ENCODE measurements at regions not wholly inside any gene's neighbourhood (a gene's known extent, or its start where the extent isn't known, plus 50 kb on each side); places are given as distances from the start of the nearest gene placed in this dataset.
"Not testable (repeated sequence)": the region's sequence is repeated elsewhere in the genome, so short reads cannot be mapped to it uniquely, and the experiment has no call there.

GRCh38 chr6:80872199-80872950, 765.9 kb downstream of the BCKDHB start:
- Histone ChIP-seq H3K36me3 (no peaks in the 10 kb centered on the region), H3K4me3 (no peak overlapping the region), H3K27me3 (no peaks in the 10 kb centered on the region), H3K27ac (peak overlapping the region in 2 of 3 donors; percentile 3 to 73), H3K4me1 (peaks cover 0 to 9% (median 2%) of the 10 kb centered on the region in 4 donors), H3K9me3 (no peaks in the 10 kb centered on the region)
- ATAC-seq (peak; percentile 97 to 100 (median 100)), DNase-seq (peak; percentile 61 to 88 (median 72))
- TF ChIP-seq CTCF (IDR thresholded peaks at IDR 0.05) (no peak), POLR2A (IDR thresholded peaks at IDR 0.05) (no peak)
- WGBS (ENCODE audit: insufficient coverage, low coverage, low lambda C conversion rate, missing lambda C conversion rate) = 35% methylated on average over 3 of the region's 3 CpGs
- intact Hi-C loops (cut with DNase I) = no loop called here

GRCh38 chr6:80862756-80863155, 756.3 kb downstream of the BCKDHB start:
- intact Hi-C loops (cut with DNase I) = no loop called here
- no peaks in the 10 kb centered on the region for H3K27me3 ChIP-seq
- TF ChIP-seq CTCF (IDR thresholded peaks at IDR 0.05) (no peak), POLR2A (IDR thresholded peaks at IDR 0.05) (no peak)
- DNase-seq = no peak
- H3K9me3 ChIP-seq = no peaks in the 10 kb centered on the region
- 60% methylated on average over 4 of the region's 4 CpGs for WGBS (ENCODE audit: insufficient coverage, low coverage, low lambda C conversion rate, missing lambda C conversion rate)
- no peak overlapping the region for H3K4me3 ChIP-seq
- ATAC-seq = no peak
- H3K4me1 ChIP-seq = no peaks in the 10 kb centered on the region
- no peaks in the 10 kb centered on the region for H3K36me3 ChIP-seq
- no peak overlapping the region for H3K27ac ChIP-seq

GRCh38 chr6:80860107-80860506, 753.6 kb downstream of the BCKDHB start:
- no peaks in the 10 kb centered on the region for H3K27me3 ChIP-seq
- 86% methylated on average over 2 of the region's 2 CpGs for WGBS (ENCODE audit: insufficient coverage, low coverage, low lambda C conversion rate, missing lambda C conversion rate)
- DNase-seq (no peak), ATAC-seq (no peak)
- intact Hi-C loops (cut with DNase I) = no loop called here
- TF ChIP-seq POLR2A (IDR thresholded peaks at IDR 0.05) (no peak), CTCF (IDR thresholded peaks at IDR 0.05) (no peak)
- H3K27ac ChIP-seq = no peak overlapping the region
- no peaks in the 10 kb centered on the region for H3K36me3 ChIP-seq
- no peaks in the 10 kb centered on the region for H3K4me1 ChIP-seq
- H3K4me3 ChIP-seq = no peak overlapping the region
- H3K9me3 ChIP-seq = peaks cover 0 to 2% (median 0%) of the 10 kb centered on the region in 4 donors

DNA sequence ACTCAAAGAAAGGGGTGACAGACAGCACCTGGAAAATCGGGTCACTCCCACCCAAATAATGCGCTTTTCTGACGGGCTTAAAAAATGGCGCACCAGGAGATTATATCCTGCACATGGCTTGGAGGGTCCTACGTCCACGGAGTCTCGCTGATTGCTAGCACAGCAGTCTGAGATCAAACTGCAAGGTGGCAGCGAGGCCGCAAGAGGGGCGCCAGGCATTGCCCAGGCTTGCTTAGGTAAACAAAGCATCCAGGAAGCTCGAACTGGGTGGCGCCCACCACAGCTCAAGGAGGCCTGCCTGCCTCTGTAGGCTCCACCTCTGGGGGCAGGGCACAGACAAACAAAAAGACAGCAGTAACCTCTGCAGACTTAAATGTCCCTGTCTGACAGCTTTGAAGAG, 741.5 kb downstream of the BCKDHB start:
- WGBS (ENCODE audit: insufficient coverage, low coverage, low lambda C conversion rate, missing lambda C conversion rate) = no CpG with 5 or more reads among the region's 12 CpGs
- H3K27me3 ChIP-seq; ATAC-seq; H3K36me3 ChIP-seq; intact Hi-C loops (cut with DNase I); H3K4me3 ChIP-seq; H3K27ac ChIP-seq; H3K9me3 ChIP-seq; H3K4me1 ChIP-seq: not testable (repeated sequence)
- DNase-seq = peak in 1 of 3 donors; percentile 11

DNA sequence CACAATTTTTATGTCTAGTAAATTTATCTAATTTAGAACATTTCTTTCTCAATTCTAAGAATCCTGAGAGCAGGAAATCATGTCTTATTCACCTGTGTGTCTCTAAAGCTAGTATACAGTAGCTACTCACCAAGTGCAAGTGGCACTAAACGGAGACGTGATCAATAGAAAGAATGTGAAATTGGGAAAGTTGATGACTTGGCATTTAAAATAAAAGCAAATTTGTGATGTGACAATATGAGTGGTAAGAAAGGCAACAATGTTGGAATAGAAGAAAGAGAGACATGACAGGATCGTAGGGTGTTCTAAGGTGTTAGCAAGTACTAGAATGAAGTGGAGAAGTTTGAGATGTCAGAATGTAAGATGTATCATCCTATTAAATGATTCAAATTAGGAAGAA, 725.9 kb downstream of the BCKDHB start:
- 80% methylated on average over 3 of the region's 3 CpGs for WGBS (ENCODE audit: insufficient coverage, low coverage, low lambda C conversion rate, missing lambda C conversion rate)
- DNase-seq (no peak), ATAC-seq (no peak)
- Histone ChIP-seq H3K27me3 (no peaks in the 10 kb centered on the region), H3K4me3 (no peak overlapping the region), H3K4me1 (no peaks in the 10 kb centered on the region), H3K27ac (no peak overlapping the region), H3K9me3 (no peaks in the 10 kb centered on the region), H3K36me3 (no peaks in the 10 kb centered on the region)
- no peak for TF ChIP-seq CTCF (IDR thresholded peaks at IDR 0.05)
- no peak for TF ChIP-seq POLR2A (IDR thresholded peaks at IDR 0.05)
- intact Hi-C loops (cut with DNase I) = no loop called here
